A549 (cell line): ENCODE measurements at regions not wholly inside any gene's neighbourhood (a gene's known extent, or its start where the extent isn't known, plus 50 kb on each side); places are given as distances from the start of the nearest gene placed in this dataset.

Source experiments
- ATAC-seq, 2 experiments: fragments of 200-7000 bp in 1 of 2; fragments of >200 bp in 1 of 2; cut with Nextera tagmentation in 1 of 2; cut with Tn5 transposase in 1 of 2; 3 replicates each; pipeline versions ENCODE4 v1.8.0 to v1.9.1; 2018 to 2020; ENCODE audit warnings: mild to moderate bottlenecking in 1 of 2, moderate library complexity in 1 of 2
- CTCF ChIA-PET: fragments of 300-600 bp; sonication (Branson Sonifier 250); formaldehyde crosslinking; extraction: SDS; loops from one replicate; lab custom pipeline; 2021; ENCODE audit warnings: antibody characterized with exemption, inconsistent platforms; lab: Yijun Ruan, JAX
- POLR2A ChIA-PET: fragments of 350-600 bp; formaldehyde crosslinking; extraction: SDS; loops from one replicate; lab custom pipeline; 2021; ENCODE audit warnings: antibody characterized with exemption, inconsistent platforms; lab: Yijun Ruan, JAX
- DNase-seq, 2 experiments: peaks; one replicate each; pipeline versions ENCODE4 v3.0.0 to v3.0.0-alpha.2; 2011 to 2016; ENCODE audit warnings: low read depth in 1 of 2, low spot score in 1 of 2
- FAIRE-seq: peaks from 2 replicates; lab custom pipeline; 2011; peaks lifted over from hg19 to GRCh38; lab: Jason Lieb, UNC
- H3K27ac ChIP-seq, 2 experiments: fragments of >200 bp; sonication (Bioruptor Twin); formaldehyde crosslinking; 3 replicates each; pipeline ENCODE4 v1.5.1; 2016 to 2017
- H3K4me1 ChIP-seq: fragments of >200 bp; sonication (Bioruptor Twin); formaldehyde crosslinking; 3 replicates; pipeline ENCODE4 v1.6.1; 2016
- H3K4me2 ChIP-seq: fragments of >200 bp; sonication (Bioruptor Twin); formaldehyde crosslinking; 3 replicates; pipeline ENCODE4 v1.6.1; 2016
- H3K4me3 ChIP-seq: fragments of >200 bp; sonication (Bioruptor Twin); formaldehyde crosslinking; 3 replicates; pipeline ENCODE4 v1.5.1; 2016
- H3K9me3 ChIP-seq: fragments of >200 bp; sonication (Bioruptor Twin); formaldehyde crosslinking; 3 replicates; pipeline ENCODE4 v1.6.1; 2016
- CBX2 ChIP-seq: fragments of 200-600 bp; sonication (generic); IDR thresholded peaks from 2 replicates; pipeline ENCODE4 v1.6.1; 2016; ENCODE audit warnings: low read depth, mild to moderate bottlenecking, borderline replicate concordance
- CBX8 ChIP-seq: fragments of 200-600 bp; sonication (generic); IDR thresholded peaks from 2 replicates; pipeline ENCODE4 v1.6.1; 2016
- CHD4 ChIP-seq: fragments of 200-600 bp; sonication (generic); IDR thresholded peaks from 2 replicates; pipeline ENCODE4 v1.6.1; 2016; ENCODE audit warnings: antibody characterized with exemption, mild to moderate bottlenecking, borderline replicate concordance
- EHMT2 ChIP-seq: fragments of 200-600 bp; sonication (generic); IDR thresholded peaks from 2 replicates; pipeline ENCODE4 v1.6.1; 2016; ENCODE audit warnings: antibody characterized with exemption, low read depth, mild to moderate bottlenecking, moderate library complexity
- EP300 ChIP-seq, 2 experiments: fragments of >200 bp; sonication (Bioruptor Twin); formaldehyde crosslinking; IDR thresholded peaks; 2 replicates in 1 of 2; 3 replicates in 1 of 2; pipeline ENCODE4 v1.6.1; 2016 to 2017
- ESRRA ChIP-seq: fragments of 150-350 bp; IDR thresholded peaks from 2 replicates; pipeline ENCODE4 v1.6.1; 2014; ENCODE audit warnings: mild to moderate bottlenecking, low read length, borderline replicate concordance
- FOSL2 ChIP-seq, 2 experiments: fragments of 450-650 bp in 1 of 2; fragments of >200 bp in 1 of 2; sonication (Bioruptor Twin) in 1 of 2; formaldehyde crosslinking; IDR thresholded peaks; 2 replicates each; pipeline versions ENCODE4 v1.5.0 to v1.6.1; 2016 to 2020; ENCODE audit warnings: mild to moderate bottlenecking in 1 of 2, moderate library complexity in 1 of 2
- FOXS1 ChIP-seq: fragments of 250-450 bp; sonication (Bioruptor Pico); IDR thresholded peaks from 2 replicates; pipeline ENCODE4 v1.5.0; 2020; ENCODE audit warnings: mild to moderate bottlenecking, moderate library complexity
- GATA3 ChIP-seq: IDR thresholded peaks from 2 replicates; pipeline ENCODE4 v1.6.1; 2012; ENCODE audit warnings: borderline replicate concordance
- HOXA7 ChIP-seq: fragments of 250-450 bp; sonication (Bioruptor Pico); IDR thresholded peaks from 2 replicates; pipeline ENCODE4 v1.5.0; 2020; ENCODE audit warnings: mild to moderate bottlenecking, moderate library complexity
- HOXB13 ChIP-seq: fragments of 250-450 bp; sonication (Bioruptor Pico); IDR thresholded peaks from 2 replicates; pipeline ENCODE4 v1.5.0; 2020; ENCODE audit warnings: low read depth, mild to moderate bottlenecking, moderate library complexity
- JUNB ChIP-seq: fragments of >200 bp; sonication (Bioruptor Twin); formaldehyde crosslinking; IDR thresholded peaks from 2 replicates; pipeline ENCODE4 v1.6.1; 2016
- KDM1A ChIP-seq: fragments of 200-600 bp; sonication (generic); IDR thresholded peaks from 2 replicates; pipeline ENCODE4 v1.6.1; 2016; ENCODE audit warnings: low read depth, mild to moderate bottlenecking
- MAFK ChIP-seq: fragments of 450-650 bp; IDR thresholded peaks from 2 replicates; pipeline ENCODE4 v1.6.1; 2014; ENCODE audit not compliant: partially characterized antibody
- MYC ChIP-seq: IDR thresholded peaks from 2 replicates; pipeline ENCODE4 v1.6.1; 2012; ENCODE audit warnings: mild to moderate bottlenecking, inconsistent platforms, low read length, improper control_type of control experiment, borderline replicate concordance
- POLR2A ChIP-seq: IDR thresholded peaks from 2 replicates; pipeline ENCODE4 v1.6.1; 2012; ENCODE audit warnings: mild to moderate bottlenecking, low read length
- POLR2AphosphoS2 ChIP-seq: conservative IDR thresholded peaks from 2 replicates; pipeline ENCODE4 v1.6.1; 2012; ENCODE audit warnings: low read length, improper control_type of control experiment, inconsistent platforms
- RNF2 ChIP-seq: fragments of 200-600 bp; sonication (generic); IDR thresholded peaks from 2 replicates; pipeline ENCODE4 v1.6.1; 2016; ENCODE audit warnings: low read depth, mild to moderate bottlenecking, antibody characterized with exemption, moderate library complexity, borderline replicate concordance
- SMC3 ChIP-seq: fragments of >200 bp; sonication (Bioruptor Twin); formaldehyde crosslinking; IDR thresholded peaks from 3 replicates; pipeline ENCODE4 v1.6.1; 2018; ENCODE audit warnings: inconsistent platforms
- SREBF2 ChIP-seq: fragments of 450-650 bp; IDR thresholded peaks from 2 replicates; pipeline ENCODE4 v1.6.1; 2014; ENCODE audit warnings: mild to moderate bottlenecking, moderate library complexity
- ZC3H11A ChIP-seq: fragments of 450-650 bp; IDR thresholded peaks from 2 replicates; pipeline ENCODE4 v1.6.1; 2014; ENCODE audit warnings: antibody characterized with exemption, mild to moderate bottlenecking
- WGBS: methylation state at CpG from one replicate; pipeline ENCODE4 v1.1.6; 2017; ENCODE audit errors: missing lambda C conversion rate; 5-methylcytosine and 5-hydroxymethylcytosine counted together
- TF ChIP-seq, protein P1 (sequence below): IDR thresholded peaks from 2 replicates; pipeline ENCODE4 v1.6.1; 2012; ENCODE audit warnings: low read depth, borderline replicate concordance
- TF ChIP-seq, protein P2 (sequence below): fragments of 250-450 bp; sonication (Bioruptor Pico); IDR thresholded peaks from 2 replicates; pipeline ENCODE4 v1.5.0; 2021; ENCODE audit warnings: mild to moderate bottlenecking, moderate library complexity, borderline replicate concordance
- TF ChIP-seq, protein P3 (sequence below): fragments of 450-650 bp; IDR thresholded peaks from 2 replicates; pipeline ENCODE4 v1.6.1; 2014; ENCODE audit warnings: antibody characterized with exemption

DNA sequence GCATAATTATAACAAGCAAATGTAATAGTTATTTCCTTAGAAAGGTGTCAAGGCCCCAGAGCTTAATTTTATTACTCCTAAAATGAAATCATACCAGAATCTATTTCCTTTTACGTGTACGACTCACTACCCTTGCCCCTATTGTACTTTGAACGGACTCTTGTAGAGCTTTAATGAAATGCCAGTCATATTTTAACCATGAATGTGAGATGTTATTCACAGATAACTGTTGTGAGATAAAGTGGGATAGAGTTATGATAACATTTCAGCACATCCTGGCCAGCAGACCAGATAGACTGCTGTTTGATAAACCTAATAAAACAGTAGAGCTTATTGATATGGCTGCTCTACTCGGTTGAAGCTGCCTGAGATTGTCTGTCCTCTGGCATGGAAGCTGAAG, 500.8 kb upstream of the PBX1 start:
- WGBS = 1% methylated on average over 4 of the region's 4 CpGs
- DNase-seq = peak in 1 of 2 experiments; percentile 38
- FAIRE-seq = no peak
- ChIA-PET CTCF (interaction anchor here (0.9 kb wide), 1 partner anchor 1015 kb away, joined by 3 read pairs; no protein-coding TSS in a partner anchor), POLR2A (no interaction called here)
- H3K4me3 ChIP-seq = no peak overlapping the region
- no peaks in the 10 kb centered on the region for H3K9me3 ChIP-seq
- H3K4me1 ChIP-seq = peaks cover 17% of the 10 kb centered on the region
- H3K4me2 ChIP-seq = peak overlapping the region; percentile 54
- peak; percentile 68 to 79; a peak in 5 of 6 replicates for ATAC-seq
- no peak for TF ChIP-seq SMC3
- TF ChIP-seq CHD4 = no peak
- peak; percentile 86 for TF ChIP-seq GATA3
- TF ChIP-seq SREBF2 = no peak
- TF ChIP-seq ESRRA = no peak
- no peak for TF ChIP-seq HOXB13 (CRISPR knock-in tag)
- H3K27ac ChIP-seq = peak overlapping the region; percentile 20 to 44; a peak in 2 of 6 replicates

DNA sequence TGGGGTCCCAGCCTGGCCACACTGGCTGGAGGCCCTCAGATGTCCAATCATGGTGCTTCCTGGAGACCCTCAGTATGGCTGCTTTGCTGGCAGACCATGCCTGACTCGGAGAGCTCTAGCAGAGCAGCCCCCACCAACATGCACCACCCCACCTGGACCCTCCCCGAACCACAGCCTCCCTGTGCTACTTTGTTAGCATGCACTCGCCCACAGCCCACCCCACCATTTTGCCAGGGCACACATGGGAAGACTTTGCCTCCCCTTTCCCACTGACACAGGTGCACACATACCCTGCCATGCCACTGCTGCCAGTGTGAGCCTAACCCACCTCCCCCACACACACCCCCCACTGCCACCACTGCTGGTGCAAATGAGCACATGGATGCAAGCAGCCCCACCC, 497.5 kb upstream of the PBX1 start:
- H3K4me1 ChIP-seq = peaks cover 28% of the 10 kb centered on the region
- no peak overlapping the region for H3K4me2 ChIP-seq
- ChIA-PET CTCF (no interaction called here), POLR2A (no interaction called here)
- H3K4me3 ChIP-seq = no peak overlapping the region
- 17% methylated on average over 1 of the region's 3 CpGs for WGBS
- DNase-seq (no peak), FAIRE-seq (no peak), ATAC-seq (no peak)
- TF ChIP-seq MAFK = no peak
- no peak for TF ChIP-seq MYC
- TF ChIP-seq CHD4 = no peak
- H3K27ac ChIP-seq = no peak overlapping the region
- no peaks in the 10 kb centered on the region for H3K9me3 ChIP-seq

DNA sequence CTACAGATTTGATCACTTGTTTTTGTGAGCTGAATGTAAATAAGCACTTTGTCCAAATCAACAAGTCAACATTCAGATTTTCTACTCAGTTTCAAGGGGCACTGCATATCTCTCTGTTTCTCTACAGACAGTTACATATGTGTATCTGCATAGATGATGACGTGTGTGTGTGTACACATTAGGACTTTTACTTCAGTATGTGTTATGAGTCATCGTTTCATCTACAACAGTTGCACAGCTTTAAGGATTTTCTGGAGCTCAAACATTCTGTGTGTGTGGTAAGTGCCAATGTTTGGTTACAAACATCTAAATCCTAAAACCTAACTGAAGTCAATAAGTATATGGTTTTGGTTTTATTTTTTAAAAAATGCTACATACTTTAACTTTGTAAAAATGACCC, 494.5 kb upstream of the PBX1 start:
- peak in 1 of 2 experiments; percentile 56; a peak in 3 of 6 replicates for ATAC-seq
- WGBS = 2% methylated on average over 2 of the region's 2 CpGs
- TF ChIP-seq SMC3 (no peak), POLR2AphosphoS2 (no peak), FOSL2 (IDR thresholded peaks at IDR 0.05) (no peak), FOSL2 (CRISPR knock-in tag; IDR thresholded peaks at IDR 0.05) (peak; percentile 89)
- TF ChIP-seq, all 56 proteins: peak for 1
- Histone ChIP-seq H3K27ac (no peak overlapping the region), H3K4me2 (peak overlapping the region; percentile 33; the same call in 2 of the 3 replicates), H3K4me3 (no peak overlapping the region), H3K9me3 (no peaks in the 10 kb centered on the region), H3K4me1 (peaks cover 11% of the 10 kb centered on the region; the same call in 1 of the 3 replicates)
- CTCF ChIA-PET = no interaction called here
- DNase-seq = peak; percentile 4 to 37
- POLR2A ChIA-PET = no interaction called here
- FAIRE-seq = no peak

DNA sequence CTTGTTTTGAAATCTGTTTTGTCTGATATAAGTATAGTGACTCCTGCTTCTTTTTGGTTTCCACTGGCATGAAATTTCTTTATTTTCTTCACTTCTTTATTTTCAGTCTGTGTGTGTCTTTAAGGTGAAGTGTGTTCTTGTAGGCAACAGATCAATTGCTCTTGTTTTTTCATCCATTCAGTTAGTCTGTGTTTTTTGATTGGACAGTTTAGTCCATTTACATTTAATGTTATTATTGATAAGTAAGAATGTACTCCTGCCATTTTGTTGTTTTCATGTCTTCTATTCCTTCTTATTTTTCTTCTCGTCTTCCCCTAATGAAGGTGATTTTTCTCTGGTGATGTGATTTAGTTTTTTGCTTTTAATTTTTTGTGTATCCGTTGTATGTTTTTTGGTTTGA, 487.7 kb upstream of the PBX1 start:
- FAIRE-seq = no peak
- 51% methylated on average over 2 of the region's 2 CpGs for WGBS
- Histone ChIP-seq H3K4me3 (no peak overlapping the region), H3K4me2 (no peak overlapping the region), H3K9me3 (peaks cover 18% of the 10 kb centered on the region; the same call in 1 of the 3 replicates), H3K27ac (no peak overlapping the region), H3K4me1 (no peaks in the 10 kb centered on the region)
- DNase-seq = no peak
- no peak for TF ChIP-seq ZC3H11A
- CTCF ChIA-PET = no interaction called here
- no peak for ATAC-seq
- POLR2A ChIA-PET = no interaction called here

DNA sequence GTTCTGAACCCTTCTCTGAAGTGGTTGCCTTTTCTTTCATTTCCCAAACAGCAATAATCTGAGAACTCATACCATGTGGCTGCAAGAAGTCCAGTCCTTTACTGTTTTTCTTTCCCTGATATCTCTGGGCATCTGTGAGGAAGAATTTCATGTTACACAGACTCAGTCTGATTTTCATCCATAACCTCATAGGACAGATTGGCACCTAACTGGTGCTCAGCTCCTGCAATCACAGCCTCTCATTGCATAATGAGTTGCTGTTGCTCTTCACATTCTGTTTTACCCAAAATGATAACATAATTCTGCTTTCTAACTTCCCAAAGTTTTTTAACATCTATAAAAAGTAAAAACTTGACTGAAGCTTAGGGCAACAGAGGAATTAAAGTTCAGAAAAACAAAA, 472.2 kb upstream of the PBX1 start:
- Histone ChIP-seq H3K4me2 (no peak overlapping the region), H3K27ac (no peak overlapping the region), H3K4me3 (no peak overlapping the region), H3K4me1 (no peaks in the 10 kb centered on the region), H3K9me3 (peaks cover 3% of the 10 kb centered on the region; the same call in 1 of the 3 replicates)
- no peak for DNase-seq
- POLR2A ChIA-PET = no interaction called here
- FAIRE-seq = no peak
- CTCF ChIA-PET = no interaction called here
- no peak for ATAC-seq
- TF ChIP-seq EHMT2 (no peak), HOXA7 (CRISPR knock-in tag) (no peak), EP300 (IDR thresholded peaks at IDR 0.05) (no peak), JUNB (no peak), POLR2A (no peak), ZC3H11A (no peak), KDM1A (no peak), GATA3 (no peak), FOSL2 (IDR thresholded peaks at IDR 0.05) (no peak), FOSL2 (CRISPR knock-in tag; IDR thresholded peaks at IDR 0.05) (no peak), CBX2 (no peak), FOXS1 (CRISPR knock-in tag) (no peak), CBX8 (no peak), HOXB13 (CRISPR knock-in tag) (no peak), MYC (no peak), RNF2 (no peak)
- TF ChIP-seq, protein P1, sequence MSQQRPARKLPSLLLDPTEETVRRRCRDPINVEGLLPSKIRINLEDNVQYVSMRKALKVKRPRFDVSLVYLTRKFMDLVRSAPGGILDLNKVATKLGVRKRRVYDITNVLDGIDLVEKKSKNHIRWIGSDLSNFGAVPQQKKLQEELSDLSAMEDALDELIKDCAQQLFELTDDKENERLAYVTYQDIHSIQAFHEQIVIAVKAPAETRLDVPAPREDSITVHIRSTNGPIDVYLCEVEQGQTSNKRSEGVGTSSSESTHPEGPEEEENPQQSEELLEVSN = no peak
- TF ChIP-seq, protein P2, sequence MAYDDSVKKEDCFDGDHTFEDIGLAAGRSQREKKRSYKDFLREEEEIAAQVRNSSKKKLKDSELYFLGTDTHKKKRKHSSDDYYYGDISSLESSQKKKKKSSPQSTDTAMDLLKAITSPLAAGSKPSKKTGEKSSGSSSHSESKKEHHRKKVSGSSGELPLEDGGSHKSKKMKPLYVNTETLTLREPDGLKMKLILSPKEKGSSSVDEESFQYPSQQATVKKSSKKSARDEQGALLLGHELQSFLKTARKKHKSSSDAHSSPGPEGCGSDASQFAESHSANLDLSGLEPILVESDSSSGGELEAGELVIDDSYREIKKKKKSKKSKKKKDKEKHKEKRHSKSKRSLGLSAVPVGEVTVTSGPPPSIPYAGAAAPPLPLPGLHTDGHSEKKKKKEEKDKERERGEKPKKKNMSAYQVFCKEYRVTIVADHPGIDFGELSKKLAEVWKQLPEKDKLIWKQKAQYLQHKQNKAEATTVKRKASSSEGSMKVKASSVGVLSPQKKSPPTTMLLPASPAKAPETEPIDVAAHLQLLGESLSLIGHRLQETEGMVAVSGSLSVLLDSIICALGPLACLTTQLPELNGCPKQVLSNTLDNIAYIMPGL = no peak
- TF ChIP-seq, protein P3, sequence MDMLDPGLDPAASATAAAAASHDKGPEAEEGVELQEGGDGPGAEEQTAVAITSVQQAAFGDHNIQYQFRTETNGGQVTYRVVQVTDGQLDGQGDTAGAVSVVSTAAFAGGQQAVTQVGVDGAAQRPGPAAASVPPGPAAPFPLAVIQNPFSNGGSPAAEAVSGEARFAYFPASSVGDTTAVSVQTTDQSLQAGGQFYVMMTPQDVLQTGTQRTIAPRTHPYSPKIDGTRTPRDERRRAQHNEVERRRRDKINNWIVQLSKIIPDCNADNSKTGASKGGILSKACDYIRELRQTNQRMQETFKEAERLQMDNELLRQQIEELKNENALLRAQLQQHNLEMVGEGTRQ = no peak
